ENCODE measurements at regions not wholly inside any gene's neighbourhood (a gene's known extent, or its start where the extent isn't known, plus 50 kb on each side); places are given as distances from the start of the nearest gene placed in this dataset.
A peak's percentile ranks its signal among the peaks of the same experiment; 100 is the strongest.

DNA sequence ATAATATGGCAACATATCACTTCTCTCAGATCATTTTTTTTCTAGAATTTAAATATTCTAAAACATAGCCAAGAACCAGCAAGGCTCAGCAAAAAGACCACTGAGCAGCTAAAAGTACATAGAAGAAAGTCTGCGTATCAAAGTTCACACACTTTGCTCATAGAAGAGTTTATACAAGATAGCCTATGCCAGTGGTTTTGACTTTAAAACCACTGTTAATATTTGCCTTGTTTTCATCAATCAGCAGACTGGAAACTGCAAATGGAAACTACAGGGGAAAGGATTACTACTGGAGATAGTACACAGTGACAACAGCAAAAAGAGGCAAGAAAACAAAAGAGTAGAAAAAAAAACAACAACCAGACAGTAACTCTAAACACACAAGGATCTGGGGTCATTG is 483.3 kb downstream of the ZSWIM6 start:
- no peak overlapping the region for H3K4me3 ChIP-seq (ENCODE audit: low read depth, low read length)
- TF ChIP-seq POLR2A (IDR thresholded peaks at IDR 0.05; ENCODE audit: extremely low read depth, insufficient read length): no peak
- no peak for TF ChIP-seq MYC (IDR thresholded peaks at IDR 0.05; ENCODE audit: low read depth, low read length)
- no peak for TF ChIP-seq MAX (IDR thresholded peaks at IDR 0.05; ENCODE audit: low read depth, low read length)
- TF ChIP-seq, protein P1, sequence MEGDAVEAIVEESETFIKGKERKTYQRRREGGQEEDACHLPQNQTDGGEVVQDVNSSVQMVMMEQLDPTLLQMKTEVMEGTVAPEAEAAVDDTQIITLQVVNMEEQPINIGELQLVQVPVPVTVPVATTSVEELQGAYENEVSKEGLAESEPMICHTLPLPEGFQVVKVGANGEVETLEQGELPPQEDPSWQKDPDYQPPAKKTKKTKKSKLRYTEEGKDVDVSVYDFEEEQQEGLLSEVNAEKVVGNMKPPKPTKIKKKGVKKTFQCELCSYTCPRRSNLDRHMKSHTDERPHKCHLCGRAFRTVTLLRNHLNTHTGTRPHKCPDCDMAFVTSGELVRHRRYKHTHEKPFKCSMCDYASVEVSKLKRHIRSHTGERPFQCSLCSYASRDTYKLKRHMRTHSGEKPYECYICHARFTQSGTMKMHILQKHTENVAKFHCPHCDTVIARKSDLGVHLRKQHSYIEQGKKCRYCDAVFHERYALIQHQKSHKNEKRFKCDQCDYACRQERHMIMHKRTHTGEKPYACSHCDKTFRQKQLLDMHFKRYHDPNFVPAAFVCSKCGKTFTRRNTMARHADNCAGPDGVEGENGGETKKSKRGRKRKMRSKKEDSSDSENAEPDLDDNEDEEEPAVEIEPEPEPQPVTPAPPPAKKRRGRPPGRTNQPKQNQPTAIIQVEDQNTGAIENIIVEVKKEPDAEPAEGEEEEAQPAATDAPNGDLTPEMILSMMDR (IDR thresholded peaks at IDR 0.05; ENCODE audit: low read depth, low read length): no peak
- no peak for DNase-seq (ENCODE audit: low read depth)

- H3K4me3 ChIP-seq (ENCODE audit: low read depth, low read length): no peak overlapping the region
- no peak for DNase-seq (ENCODE audit: low read depth)
- no peak for TF ChIP-seq MYC (IDR thresholded peaks at IDR 0.05; ENCODE audit: low read depth, low read length)
Observed at GRCh38 chr5:61816146-61816545, 484.1 kb downstream of the ZSWIM6 start.

- TF ChIP-seq MAX (IDR thresholded peaks at IDR 0.05; ENCODE audit: low read depth, low read length): no peak
- TF ChIP-seq MYC (IDR thresholded peaks at IDR 0.05; ENCODE audit: low read depth, low read length): no peak
- TF ChIP-seq POLR2A (IDR thresholded peaks at IDR 0.05; ENCODE audit: extremely low read depth, insufficient read length): no peak
- TF ChIP-seq, protein P1 (IDR thresholded peaks at IDR 0.05; ENCODE audit: low read depth, low read length): no peak
- H3K4me3 ChIP-seq (ENCODE audit: low read depth, low read length): no peak overlapping the region
- no peak for DNase-seq (ENCODE audit: low read depth)
Observed at GRCh38 chr5:61816585-61817450, 484.8 kb downstream of the ZSWIM6 start.

DNA sequence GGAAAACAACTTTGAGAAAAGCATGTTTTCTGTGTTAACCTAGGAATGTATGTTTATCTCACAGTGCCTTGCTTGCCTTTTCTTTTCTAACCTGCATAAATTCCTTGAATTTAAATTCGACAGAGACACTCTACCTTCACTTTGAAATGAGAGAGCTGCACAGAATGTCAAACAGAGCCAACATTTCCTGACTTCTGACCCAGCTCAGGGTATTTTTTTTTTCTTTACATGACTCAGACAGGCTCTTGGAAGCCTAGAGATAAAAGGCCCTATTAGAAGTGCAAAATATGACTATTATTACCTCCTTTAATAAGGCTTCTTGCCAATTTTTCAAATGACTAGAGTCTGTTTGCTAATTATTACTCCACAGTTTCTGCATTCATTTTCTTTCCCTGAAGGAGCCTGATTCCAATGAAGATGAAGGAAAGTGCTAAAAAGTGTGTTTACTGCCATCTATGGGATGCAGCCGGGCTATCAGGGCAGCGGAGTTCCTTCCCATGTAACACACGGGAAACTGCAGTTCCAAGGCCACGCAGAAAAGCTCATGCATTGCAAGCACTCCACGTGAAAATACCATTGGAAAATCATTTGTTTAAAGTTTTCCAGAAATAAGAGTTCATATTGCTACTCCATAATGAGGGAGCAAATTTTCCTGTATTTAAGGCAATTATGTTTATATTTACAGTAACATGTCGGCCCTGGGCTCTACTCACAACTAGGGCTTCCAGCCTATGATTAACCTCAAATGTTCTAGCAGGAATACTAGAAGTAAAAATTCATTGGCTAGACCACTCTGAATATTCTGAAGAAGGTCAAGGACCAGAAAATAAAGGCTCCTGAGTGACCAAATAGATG is 485.6 kb downstream of the ZSWIM6 start:
- DNase-seq (ENCODE audit: low read depth): peak; percentile 14
- TF ChIP-seq POLR2A (IDR thresholded peaks at IDR 0.05; ENCODE audit: extremely low read depth, insufficient read length): no peak
- TF ChIP-seq, protein P1 (IDR thresholded peaks at IDR 0.05; ENCODE audit: low read depth, low read length): peak; percentile 30
- no peak overlapping the region for H3K4me3 ChIP-seq (ENCODE audit: low read depth, low read length)

GRCh38 chr5:61820836-61821235 is 485.2 kb upstream of the KIF2A start:
- no peak for DNase-seq (ENCODE audit: low read depth)
- no peak for TF ChIP-seq MYC (IDR thresholded peaks at IDR 0.05; ENCODE audit: low read depth, low read length)
- TF ChIP-seq POLR2A (IDR thresholded peaks at IDR 0.05; ENCODE audit: extremely low read depth, insufficient read length): no peak
- TF ChIP-seq, protein P1 (IDR thresholded peaks at IDR 0.05; ENCODE audit: low read depth, low read length): no peak
- no peak for TF ChIP-seq MAX (IDR thresholded peaks at IDR 0.05; ENCODE audit: low read depth, low read length)
- no peak overlapping the region for H3K4me3 ChIP-seq (ENCODE audit: low read depth, low read length)

DNA sequence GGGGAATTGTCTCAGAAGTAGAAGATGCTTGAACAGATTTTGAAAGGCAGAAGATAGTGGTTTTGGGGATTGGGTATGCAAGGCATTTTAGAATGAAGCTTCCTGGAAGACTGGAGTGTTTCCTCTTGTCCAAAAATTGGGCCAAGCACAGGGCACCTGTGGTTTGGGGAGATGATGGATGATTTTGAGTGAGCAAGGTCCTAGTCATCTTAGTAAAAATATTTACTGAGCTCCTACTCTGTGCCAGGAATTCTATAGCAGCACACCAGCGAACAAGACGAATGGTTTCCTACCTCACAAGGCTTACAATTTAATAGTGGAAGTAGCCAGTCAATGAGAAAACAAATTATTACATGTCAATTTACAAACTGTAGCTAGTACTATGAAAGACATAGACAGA is 484.4 kb upstream of the KIF2A start:
- DNase-seq (ENCODE audit: low read depth): no peak
- H3K4me3 ChIP-seq (ENCODE audit: low read depth, low read length): no peak overlapping the region
- TF ChIP-seq, protein P1 (IDR thresholded peaks at IDR 0.05; ENCODE audit: low read depth, low read length): no peak
- TF ChIP-seq MYC (IDR thresholded peaks at IDR 0.05; ENCODE audit: low read depth, low read length) (no peak), MAX (IDR thresholded peaks at IDR 0.05; ENCODE audit: low read depth, low read length) (no peak), POLR2A (IDR thresholded peaks at IDR 0.05; ENCODE audit: extremely low read depth, insufficient read length) (no peak)

Measured in NB4 (cell line).